RWPE2 (cell line): ENCODE measurements at regions not wholly inside any gene's neighbourhood (a gene's known extent, or its start where the extent isn't known, plus 50 kb on each side); places are given as distances from the start of the nearest gene placed in this dataset.

Experiments used
- ATAC-seq: fragments of 200-7000 bp; cut with Tn5 transposase; 3 replicates; pipeline ENCODE4 v1.9.1; 2021; ENCODE audit warnings: low read depth
- DNase-seq: peaks from one replicate; pipeline ENCODE4 v3.0.0-alpha.2; 2020; ENCODE audit warnings: low spot score
- H3K27ac ChIP-seq: fragments of 450-650 bp; 2 replicates; pipeline ENCODE4 v1.5.1; 2017; ENCODE audit warnings: mild to moderate bottlenecking; ENCODE audit not compliant: poor library complexity, severe bottlenecking
- H3K27me3 ChIP-seq: fragments of 250-450 bp; sonication (Bioruptor Pico); 2 replicates; pipeline ENCODE4 v1.5.1; 2021; ENCODE audit warnings: mild to moderate bottlenecking, moderate library complexity; ENCODE audit not compliant: insufficient read depth, poor library complexity, severe bottlenecking
- H3K36me3 ChIP-seq: fragments of 250-450 bp; sonication (Bioruptor Pico); 2 replicates; pipeline ENCODE4 v1.5.1; 2020; ENCODE audit warnings: low read depth, mild to moderate bottlenecking, moderate library complexity
- H3K4me1 ChIP-seq: fragments of 250-450 bp; sonication (Bioruptor Pico); 2 replicates; pipeline ENCODE4 v1.5.1; 2021; ENCODE audit warnings: mild to moderate bottlenecking, moderate library complexity; ENCODE audit not compliant: insufficient read depth, poor library complexity, severe bottlenecking
- H3K4me3 ChIP-seq: fragments of 250-450 bp; sonication (Bioruptor Pico); 2 replicates; pipeline ENCODE4 v1.5.1; 2021; ENCODE audit warnings: mild to moderate bottlenecking, moderate library complexity; ENCODE audit not compliant: severe bottlenecking
- H3K9me3 ChIP-seq: fragments of 250-450 bp; sonication (Bioruptor Pico); 2 replicates; pipeline ENCODE4 v1.5.1; 2021; ENCODE audit warnings: mild to moderate bottlenecking, moderate library complexity; ENCODE audit not compliant: severe bottlenecking
- CTCF ChIP-seq: fragments of 450-650 bp; IDR thresholded peaks from one replicate; pipeline ENCODE4 v1.5.1; 2017; ENCODE audit warnings: mild to moderate bottlenecking, moderate library complexity; ENCODE audit not compliant: poor library complexity, severe bottlenecking

- no peak overlapping the region for H3K4me3 ChIP-seq
- H3K36me3 ChIP-seq: no peaks in the 10 kb centered on the region
- H3K27me3 ChIP-seq: no peaks in the 10 kb centered on the region
- H3K9me3 ChIP-seq: no peaks in the 10 kb centered on the region
- no peak for DNase-seq
- no peak for ATAC-seq
- H3K4me1 ChIP-seq: no peaks in the 10 kb centered on the region
- H3K27ac ChIP-seq: no peak overlapping the region
- no peak for TF ChIP-seq CTCF
Measured at GRCh38 chr5:144886668-144887067, 716.0 kb downstream of the KCTD16 start.

- no peaks in the 10 kb centered on the region for H3K4me1 ChIP-seq
Measured at GRCh38 chr5:144882739-144883283, 712.1 kb downstream of the KCTD16 start.

GRCh38 chr5:144880513-144880912, 709.8 kb downstream of the KCTD16 start:
- no peak for ATAC-seq
- Histone ChIP-seq H3K4me3 (no peak overlapping the region), H3K4me1 (no peaks in the 10 kb centered on the region), H3K36me3 (no peaks in the 10 kb centered on the region), H3K27ac (no peak overlapping the region), H3K9me3 (no peaks in the 10 kb centered on the region), H3K27me3 (no peaks in the 10 kb centered on the region)
- no peak for DNase-seq
- TF ChIP-seq CTCF: no peak

More at GRCh38 chr5:144882739-144883283, 712.1 kb downstream of the KCTD16 start:
- H3K27me3 ChIP-seq: no peaks in the 10 kb centered on the region
- no peak for TF ChIP-seq CTCF
- no peaks in the 10 kb centered on the region for H3K9me3 ChIP-seq
- H3K4me3 ChIP-seq: no peak overlapping the region
- no peaks in the 10 kb centered on the region for H3K36me3 ChIP-seq
- no peak overlapping the region for H3K27ac ChIP-seq
- ATAC-seq (no peak), DNase-seq (no peak)

- no peak for ATAC-seq
- no peak for TF ChIP-seq CTCF
- no peaks in the 10 kb centered on the region for H3K27me3 ChIP-seq
- no peak for DNase-seq
- no peaks in the 10 kb centered on the region for H3K4me1 ChIP-seq
- H3K4me3 ChIP-seq: no peak overlapping the region
- H3K27ac ChIP-seq: no peak overlapping the region
- no peaks in the 10 kb centered on the region for H3K36me3 ChIP-seq
- H3K9me3 ChIP-seq: no peaks in the 10 kb centered on the region
Measured at GRCh38 chr5:144876990-144877389, 706.3 kb downstream of the KCTD16 start.

- no peak for TF ChIP-seq CTCF
- Histone ChIP-seq H3K27me3 (peaks cover 4% of the 10 kb centered on the region), H3K27ac (no peak overlapping the region), H3K36me3 (no peaks in the 10 kb centered on the region), H3K9me3 (no peaks in the 10 kb centered on the region), H3K4me3 (no peak overlapping the region), H3K4me1 (no peaks in the 10 kb centered on the region)
- DNase-seq: no peak
- ATAC-seq: no peak
Measured at GRCh38 chr5:144873076-144873475, 702.4 kb downstream of the KCTD16 start.
